Activated CD4-positive, alpha-beta T cell treated with anti-CD3 and anti-CD28 coated beads for 1 hour (primary cell): ENCODE measurements at regions not wholly inside any gene's neighbourhood (a gene's known extent, or its start where the extent isn't known, plus 50 kb on each side); places are given as distances from the start of the nearest gene placed in this dataset.
"Not testable (repeated sequence)": the region's sequence is repeated elsewhere in the genome, so short reads cannot be mapped to it uniquely, and the experiment has no call there.

ENCODE experiments used
- DNase-seq: peaks from one replicate; pipeline ENCODE4 v3.0.0-alpha.2; 2020

- not testable (repeated sequence) for DNase-seq
Measured at GRCh38 chr11:71723991-71724390, 109.0 kb upstream of the DEFB108B start.

DNA sequence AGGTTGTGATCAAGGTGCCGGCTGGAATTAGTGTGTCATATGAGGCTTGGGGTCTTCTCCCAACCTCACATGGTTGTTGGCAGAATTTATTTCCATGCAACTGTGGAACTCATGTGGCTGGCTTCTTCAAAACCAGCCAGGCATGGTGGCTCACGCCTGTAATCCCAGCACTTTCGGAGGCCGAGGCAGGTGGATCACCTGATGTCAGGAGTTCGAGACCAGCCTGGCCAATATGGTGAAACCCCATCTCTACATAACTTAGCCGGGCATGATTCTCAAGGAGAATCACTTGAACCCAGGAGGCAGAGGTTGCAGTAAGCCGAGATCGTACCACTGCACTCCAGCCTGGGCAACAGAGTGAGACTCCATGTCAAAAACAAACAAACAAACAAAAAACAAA is 102.3 kb upstream of the DEFB108B start:
- not testable (repeated sequence) for DNase-seq

GRCh38 chr11:71734368-71734767 is 98.6 kb upstream of the DEFB108B start:
- not testable (repeated sequence) for DNase-seq

GRCh38 chr11:71738317-71738716 is 94.7 kb upstream of the DEFB108B start:
- DNase-seq = not testable (repeated sequence)

DNA sequence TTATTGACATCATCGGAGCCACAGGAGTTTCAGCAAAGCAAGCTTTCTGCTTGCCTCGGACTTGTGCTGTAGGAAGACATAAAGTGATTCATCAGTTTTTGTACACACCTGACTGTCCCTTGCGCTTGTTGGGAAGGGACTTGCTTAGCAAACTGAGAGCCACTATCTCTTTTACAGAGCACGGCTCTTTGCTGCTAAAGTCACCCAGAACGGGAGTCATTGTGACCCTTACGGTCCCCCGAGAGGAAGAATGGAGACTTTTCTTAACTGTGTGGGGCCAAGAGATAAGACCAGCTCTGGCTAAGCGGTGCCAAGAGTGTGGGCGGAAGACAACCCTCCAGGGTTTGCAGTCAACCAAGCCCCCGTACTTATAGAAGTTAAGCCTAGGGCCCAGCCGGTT is 89.6 kb upstream of the DEFB108B start:
- DNase-seq = not testable (repeated sequence)

DNA sequence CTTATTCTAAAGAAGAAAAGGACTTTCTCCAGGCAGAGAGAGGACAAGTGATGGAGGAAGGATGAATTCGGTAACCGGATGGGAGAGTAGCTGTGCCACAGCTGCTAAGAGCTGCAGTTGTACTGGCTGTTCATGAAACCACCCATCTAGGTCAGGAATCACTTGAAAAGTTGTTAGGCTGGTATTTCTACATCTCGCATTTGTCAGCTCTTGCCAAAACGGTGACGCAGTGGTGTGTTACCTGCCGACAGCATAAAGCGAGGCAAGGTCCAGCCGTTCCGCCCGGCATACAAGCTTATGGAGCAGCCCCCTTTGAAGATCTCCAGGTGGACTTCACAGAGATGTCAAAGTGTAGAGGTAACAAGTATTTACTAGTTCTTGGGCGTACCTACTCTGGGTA is 87.3 kb upstream of the DEFB108B start:
- not testable (repeated sequence) for DNase-seq

GRCh38 chr11:71746263-71746662 is 86.7 kb upstream of the DEFB108B start:
- not testable (repeated sequence) for DNase-seq

DNA sequence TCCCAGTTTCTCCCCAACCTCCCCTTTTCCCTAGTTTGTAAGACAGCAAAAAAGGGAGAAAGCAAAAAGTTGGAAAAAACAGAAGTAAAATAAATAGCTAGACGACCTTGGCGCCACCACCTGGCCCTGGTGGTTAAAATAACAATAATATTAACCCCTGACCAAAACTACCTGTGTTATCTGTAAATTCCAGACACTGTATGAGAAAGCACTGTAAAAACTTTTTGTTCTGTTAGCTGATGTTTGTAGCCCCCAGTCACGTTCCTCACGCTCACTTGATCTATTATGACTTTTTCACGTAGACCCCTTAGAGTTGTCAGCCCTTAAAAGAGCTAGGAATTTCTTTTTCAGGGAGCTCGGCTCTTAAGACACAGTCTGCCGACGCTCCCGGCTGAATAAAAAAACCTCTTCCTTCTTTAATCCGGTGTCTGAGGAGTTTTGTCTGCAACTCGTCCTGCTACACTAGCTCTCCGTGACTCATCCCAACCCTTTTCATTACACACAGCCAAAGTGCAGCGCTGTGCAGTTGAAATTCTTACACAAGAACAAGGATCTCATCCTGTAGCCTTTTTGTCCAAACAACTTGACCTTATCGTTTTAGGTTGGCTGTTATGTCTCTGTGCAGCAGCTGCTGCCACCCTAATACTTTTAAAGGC is 83.9 kb upstream of the DEFB108B start:
- DNase-seq = not testable (repeated sequence)

- not testable (repeated sequence) for DNase-seq
Measured at GRCh38 chr11:71750908-71751307, 82.1 kb upstream of the DEFB108B start.

DNA sequence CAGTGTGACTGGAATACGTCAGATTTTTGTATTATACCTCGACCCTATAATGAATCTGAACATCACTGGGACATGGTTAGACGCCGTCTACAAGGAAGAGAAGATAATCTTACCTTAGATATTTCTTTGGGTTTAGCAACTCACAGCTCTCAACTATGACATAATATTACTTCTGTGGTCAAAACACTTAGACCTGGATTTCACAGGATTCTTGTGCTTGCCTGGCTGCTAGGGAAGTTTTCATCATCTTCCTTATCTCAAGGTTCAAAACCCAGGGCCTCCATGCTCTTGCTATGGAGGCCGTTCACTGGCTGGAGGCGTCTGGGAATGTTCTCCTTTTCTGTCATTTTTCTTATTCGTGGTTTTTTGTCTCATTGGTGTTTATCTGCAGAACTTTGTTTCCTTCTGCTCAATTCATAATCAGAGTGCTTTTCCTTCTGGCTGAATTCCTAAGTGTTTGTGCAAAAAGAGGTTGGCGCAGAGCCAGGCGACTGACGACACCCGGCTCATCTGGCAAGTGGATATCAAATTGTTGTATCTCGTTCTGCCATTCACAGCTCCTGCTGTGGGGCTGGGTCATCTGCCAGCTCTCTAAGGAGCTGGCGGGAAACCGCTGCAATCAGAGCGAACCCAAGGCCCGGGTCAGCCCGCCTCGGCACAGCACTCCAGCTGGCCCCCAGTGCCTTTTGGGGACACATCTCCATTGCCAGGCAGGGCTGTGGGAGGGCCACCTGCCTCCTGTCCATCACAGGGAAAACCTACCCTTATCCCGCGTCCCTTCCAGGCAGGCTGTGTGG is 68.1 kb upstream of the DEFB108B start:
- DNase-seq = not testable (repeated sequence)

DNA sequence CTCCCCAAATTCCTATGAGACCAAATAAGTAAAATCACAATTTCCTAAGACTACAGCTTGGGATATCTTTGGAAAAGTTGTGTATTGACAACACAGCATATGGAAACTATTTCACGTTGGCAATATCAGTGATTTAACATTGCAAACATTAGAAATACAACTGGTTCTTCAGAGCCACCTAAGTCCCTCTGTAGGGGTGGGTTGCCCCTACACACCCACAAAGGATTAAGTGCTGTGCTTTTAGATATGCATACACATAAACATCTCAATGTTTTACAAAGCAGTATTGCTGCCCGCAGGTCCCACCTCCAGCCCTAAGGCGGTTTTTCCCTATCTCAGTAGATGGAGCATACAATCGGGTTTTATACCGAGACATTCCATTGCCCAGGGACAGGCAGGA is 66.0 kb upstream of the DEFB108B start:
- DNase-seq = not testable (repeated sequence)

DNA sequence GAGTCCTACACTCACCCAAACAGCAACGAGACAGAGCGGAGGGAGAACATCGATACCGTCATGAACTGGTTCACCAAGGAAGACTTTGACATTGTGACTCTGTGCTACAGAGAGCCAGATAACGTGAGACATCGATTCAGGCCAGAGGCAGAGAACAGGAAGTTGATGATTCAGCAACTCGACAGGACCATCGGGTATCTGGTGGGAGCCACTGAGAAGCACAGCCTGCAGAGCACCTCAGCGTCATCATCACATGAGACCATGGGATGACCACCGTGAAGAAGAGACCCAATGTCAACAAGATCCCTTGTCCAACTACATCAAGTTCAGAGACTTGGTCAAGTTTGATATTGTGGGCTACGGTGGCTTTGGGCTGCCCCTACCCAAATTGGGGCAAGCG is 60.8 kb upstream of the DEFB108B start:
- DNase-seq = not testable (repeated sequence)

DNA sequence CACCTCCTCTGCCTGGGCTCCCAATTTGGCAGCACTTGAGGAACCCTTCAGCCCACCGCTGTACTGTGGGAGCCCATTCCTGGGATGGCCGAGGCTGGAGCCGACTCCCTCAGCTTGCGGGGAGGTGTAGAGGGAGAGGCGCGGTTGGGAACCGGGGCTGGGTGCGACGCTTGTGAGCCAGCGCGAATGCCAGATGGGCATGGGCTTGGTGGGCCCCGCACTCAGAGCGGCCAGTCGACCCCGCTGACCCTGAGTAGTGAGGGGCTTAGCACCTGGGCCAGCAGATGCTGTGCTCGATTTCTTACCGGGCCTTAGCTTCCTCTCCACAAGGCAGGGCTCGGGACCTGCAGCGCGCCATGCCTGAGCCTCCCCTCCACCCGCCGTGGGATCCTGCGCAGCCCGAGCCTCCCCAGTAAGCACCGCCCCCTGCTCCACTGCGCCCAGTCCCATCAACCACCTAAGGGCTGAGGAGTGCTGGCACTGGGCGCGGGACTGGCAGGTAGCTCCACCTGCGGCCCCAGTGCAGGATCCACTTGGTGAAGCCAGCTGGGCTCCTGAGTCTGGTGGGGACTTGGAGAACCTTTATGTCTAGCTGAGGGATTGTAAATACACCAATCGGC is 58.3 kb upstream of the DEFB108B start:
- no peak for DNase-seq

GRCh38 chr11:71780116-71780515 is 52.9 kb upstream of the DEFB108B start:
- DNase-seq = not testable (repeated sequence)

- not testable (repeated sequence) for DNase-seq
Measured at GRCh38 chr11:71780771-71781170, 52.2 kb upstream of the DEFB108B start.

DNA sequence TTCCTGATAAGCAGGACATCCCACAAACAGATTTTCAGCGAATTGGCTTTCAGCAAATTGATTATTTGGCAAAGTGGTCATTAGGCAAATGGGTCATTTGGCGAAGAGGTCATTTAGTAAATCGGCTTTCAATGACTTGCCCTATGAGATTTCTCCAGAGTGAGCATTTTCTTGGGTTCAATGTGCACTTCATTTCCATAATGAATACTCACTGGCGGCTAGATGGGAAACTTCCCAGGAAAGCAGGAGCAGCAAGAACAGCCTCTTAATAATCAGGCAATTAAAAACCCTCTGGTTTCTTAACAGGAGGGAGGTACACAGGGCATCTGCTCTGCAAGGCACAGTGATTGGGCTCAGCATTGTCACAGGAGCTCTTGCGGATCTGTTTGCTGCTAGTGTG is 51.5 kb upstream of the DEFB108B start:
- not testable (repeated sequence) for DNase-seq

GRCh38 chr11:71782229-71782861 is 50.7 kb upstream of the DEFB108B start:
- not testable (repeated sequence) for DNase-seq

DNA sequence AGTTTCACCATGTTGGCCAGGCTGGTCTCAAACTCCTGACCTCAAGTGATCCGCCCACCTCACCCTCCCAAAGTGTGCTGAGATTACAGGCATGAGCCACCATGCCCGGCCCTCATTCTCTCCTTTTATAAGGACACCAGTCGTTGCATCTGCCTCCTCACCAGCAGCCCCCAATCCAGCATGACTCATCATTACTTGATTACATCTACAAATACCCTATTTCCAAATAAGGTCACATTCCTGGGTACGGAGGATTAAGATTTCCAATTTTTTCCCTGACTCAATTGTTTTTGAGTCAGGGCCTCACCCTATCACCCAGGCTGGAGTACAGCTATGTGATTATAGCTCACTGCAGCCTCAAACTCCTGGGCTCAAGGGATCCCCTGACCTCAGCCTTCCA is 49.8 kb upstream of the DEFB108B start:
- DNase-seq = not testable (repeated sequence)
